Suprapubic skin (tissue), 4 donors: ENCODE measurements at regions not wholly inside any gene's neighbourhood (a gene's known extent, or its start where the extent isn't known, plus 50 kb on each side); places are given as distances from the start of the nearest gene placed in this dataset.

Source experiments
- POLR2A ChIP-seq, 2 donors: fragments of 450-650 bp; IDR thresholded peaks; one replicate each; pipeline ENCODE4 v1.6.1; 2017; ENCODE audit warnings: antibody characterized with exemption in 2 of 2, mild to moderate bottlenecking in 2 of 2, moderate library complexity in 2 of 2
- POLR2AphosphoS5 ChIP-seq, 3 donors: sonication (generic); formaldehyde crosslinking; IDR thresholded peaks; one replicate each; pipeline ENCODE4 v1.6.1; 2017; ENCODE audit warnings: antibody characterized with exemption in 3 of 3
- TF ChIP-seq, protein P1 (sequence below), 2 donors: fragments of 200-600 bp in 1 of 2; fragments of 450-650 bp in 1 of 2; sonication (generic) in 1 of 2; IDR thresholded peaks; one replicate each; pipeline ENCODE4 v1.5.1; 2016 to 2019; ENCODE audit warnings: antibody characterized with exemption in 2 of 2, mild to moderate bottlenecking in 1 of 2, moderate library complexity in 1 of 2

- TF ChIP-seq, protein P1, sequence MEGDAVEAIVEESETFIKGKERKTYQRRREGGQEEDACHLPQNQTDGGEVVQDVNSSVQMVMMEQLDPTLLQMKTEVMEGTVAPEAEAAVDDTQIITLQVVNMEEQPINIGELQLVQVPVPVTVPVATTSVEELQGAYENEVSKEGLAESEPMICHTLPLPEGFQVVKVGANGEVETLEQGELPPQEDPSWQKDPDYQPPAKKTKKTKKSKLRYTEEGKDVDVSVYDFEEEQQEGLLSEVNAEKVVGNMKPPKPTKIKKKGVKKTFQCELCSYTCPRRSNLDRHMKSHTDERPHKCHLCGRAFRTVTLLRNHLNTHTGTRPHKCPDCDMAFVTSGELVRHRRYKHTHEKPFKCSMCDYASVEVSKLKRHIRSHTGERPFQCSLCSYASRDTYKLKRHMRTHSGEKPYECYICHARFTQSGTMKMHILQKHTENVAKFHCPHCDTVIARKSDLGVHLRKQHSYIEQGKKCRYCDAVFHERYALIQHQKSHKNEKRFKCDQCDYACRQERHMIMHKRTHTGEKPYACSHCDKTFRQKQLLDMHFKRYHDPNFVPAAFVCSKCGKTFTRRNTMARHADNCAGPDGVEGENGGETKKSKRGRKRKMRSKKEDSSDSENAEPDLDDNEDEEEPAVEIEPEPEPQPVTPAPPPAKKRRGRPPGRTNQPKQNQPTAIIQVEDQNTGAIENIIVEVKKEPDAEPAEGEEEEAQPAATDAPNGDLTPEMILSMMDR (IDR thresholded peaks at IDR 0.05) = no peak
- no peak for TF ChIP-seq POLR2A (IDR thresholded peaks at IDR 0.05)
- no peak for TF ChIP-seq POLR2AphosphoS5 (IDR thresholded peaks at IDR 0.05)
These were observed 174.6 kb downstream of the ZNF330 start for GRCh38 chr4:141395246-141395830.
